GM21576 (cell line): ENCODE measurements at regions not wholly inside any gene's neighbourhood (a gene's known extent, or its start where the extent isn't known, plus 50 kb on each side); places are given as distances from the start of the nearest gene placed in this dataset.

ENCODE experiments used
- ATAC-seq: cut with Tn5 transposase; IDR thresholded peaks from one replicate; pipeline ENCODE4 v1.9.1; 2021; ENCODE audit warnings: mild to moderate bottlenecking, moderate library complexity; ENCODE audit not compliant: unreplicated experiment

DNA sequence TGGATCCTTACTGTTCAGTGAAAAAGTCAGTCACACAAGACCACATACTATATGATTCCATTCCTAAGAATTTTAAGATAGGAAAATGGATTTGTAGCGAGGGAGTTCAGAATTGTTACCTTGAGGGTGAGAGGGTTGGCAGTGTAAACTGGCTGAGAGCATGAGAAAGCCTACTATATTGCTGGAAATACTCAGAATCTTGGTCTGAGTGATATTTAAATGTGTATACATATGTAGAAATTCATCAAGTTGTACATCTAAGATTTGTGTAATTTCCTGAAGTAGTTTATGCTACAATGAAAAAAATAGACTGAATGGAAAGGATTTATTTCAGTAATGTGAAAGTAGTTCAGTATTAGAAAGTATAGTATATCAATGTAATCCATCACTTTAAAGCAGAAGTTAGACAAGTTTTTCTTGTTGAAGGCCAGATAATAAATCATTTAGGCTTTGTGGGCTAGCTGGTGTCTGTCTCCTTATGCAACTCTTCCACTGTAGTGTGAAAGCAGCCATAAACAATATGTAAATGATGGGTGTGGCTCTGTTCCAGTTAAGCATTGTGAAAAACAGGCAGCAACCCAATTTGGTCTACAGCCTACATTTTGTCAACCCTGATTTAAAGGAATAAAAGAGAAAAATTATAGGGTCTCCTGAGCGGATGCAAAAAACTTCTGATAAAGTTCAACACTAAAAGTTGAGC is 127.2 kb upstream of the THY1 start:
- ATAC-seq, result no peak

DNA sequence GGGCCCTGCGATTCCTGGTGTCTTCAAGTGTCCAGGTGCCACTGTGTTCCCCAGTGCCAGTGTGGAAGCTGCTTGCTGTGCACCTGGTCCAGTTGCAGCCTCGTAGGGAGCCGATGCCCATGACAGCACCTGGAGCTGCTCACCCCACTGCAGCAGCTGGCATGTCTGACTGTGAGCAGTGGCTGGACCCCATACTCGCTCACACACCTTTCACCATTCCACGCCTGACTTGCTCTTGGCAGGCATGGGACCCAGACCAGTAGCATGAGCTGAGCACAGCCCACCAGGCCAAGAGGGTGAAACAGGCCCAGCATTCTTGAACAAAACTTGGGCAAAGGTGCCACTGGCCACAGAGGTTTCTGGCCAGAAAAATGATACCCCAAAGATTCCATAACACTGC is 124.5 kb upstream of the THY1 start:
- no peak for ATAC-seq

DNA sequence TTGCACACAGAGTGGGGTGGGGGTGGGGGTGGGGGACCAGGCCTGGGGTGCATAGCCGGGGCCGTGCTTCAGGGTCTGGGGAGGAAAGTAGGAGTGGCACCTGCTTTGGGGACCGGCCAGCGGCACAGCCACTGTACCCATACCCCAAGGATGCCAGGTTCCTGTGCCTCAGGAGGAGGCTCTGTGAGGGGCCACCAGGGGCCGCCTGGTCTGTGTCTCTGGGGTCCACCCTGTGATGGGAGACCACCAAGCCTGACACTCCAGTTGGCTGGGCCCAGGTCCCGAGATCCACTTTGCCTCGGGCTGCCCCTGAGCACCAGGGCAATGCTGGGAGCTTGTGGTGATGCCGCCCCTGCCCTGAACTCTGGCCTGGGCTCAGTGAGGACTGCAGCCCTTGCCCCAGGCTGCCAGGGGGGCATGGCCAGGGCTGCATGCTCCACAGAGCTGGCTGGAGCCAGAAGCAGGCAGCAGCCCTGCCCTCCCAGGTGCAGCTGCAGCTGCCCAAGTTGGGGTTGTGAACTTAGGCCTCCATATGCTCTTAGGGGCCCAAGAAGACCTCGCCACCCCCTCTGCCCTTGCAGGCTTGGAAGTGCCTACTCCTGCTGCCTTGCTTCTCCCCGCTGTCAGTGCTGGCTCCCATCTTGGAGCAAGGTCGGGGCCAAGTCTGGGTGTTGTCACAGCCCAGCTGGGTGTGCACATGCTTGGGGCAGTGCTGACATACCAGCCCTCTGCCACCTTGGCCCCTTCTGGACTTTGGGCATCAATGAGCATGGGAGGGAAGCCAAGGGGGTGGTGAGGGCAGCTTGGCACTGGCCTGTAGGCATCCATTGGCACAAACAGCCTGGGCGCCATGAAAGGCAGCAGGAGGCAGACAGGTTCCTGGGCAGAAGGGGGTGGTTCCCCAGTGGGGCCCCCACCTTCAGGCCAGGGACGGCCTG is 123.3 kb upstream of the THY1 start:
- no peak for ATAC-seq

DNA sequence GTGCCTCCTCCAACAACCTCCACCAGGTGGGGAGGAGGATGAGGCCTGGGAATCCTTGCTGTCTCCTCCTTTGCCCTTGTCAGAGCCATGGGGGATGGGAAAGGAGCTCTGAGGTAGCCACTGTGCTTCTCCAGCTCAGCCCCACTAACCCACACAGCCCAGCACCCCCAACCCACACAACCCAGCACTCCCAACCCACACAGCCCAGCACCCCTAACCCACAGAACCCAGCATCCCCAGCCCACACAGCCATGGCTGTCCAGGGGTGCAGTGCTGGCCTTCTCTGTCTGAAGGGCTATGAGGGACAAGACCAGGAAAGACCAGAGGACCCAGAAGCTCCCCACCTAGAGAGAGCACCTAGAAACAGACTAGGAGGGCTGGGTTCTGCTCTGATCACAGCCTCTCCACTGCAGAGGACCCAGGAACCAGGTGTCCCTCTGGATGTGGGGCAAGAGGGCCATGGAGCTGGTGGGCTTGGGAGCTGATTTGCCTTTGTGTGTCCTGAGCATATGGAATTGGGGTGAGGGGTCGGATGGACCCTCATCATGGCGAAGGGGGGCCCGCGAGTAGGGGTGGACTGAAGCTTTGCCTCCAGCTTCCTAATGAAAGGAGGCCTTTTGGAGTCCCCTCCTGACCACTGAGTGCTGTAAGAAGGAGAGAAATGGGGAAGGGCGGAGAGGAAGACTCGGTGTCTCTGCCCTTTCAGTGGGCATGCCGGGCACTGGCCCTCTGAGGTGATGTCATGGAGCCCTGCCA is 117.6 kb upstream of the THY1 start:
- no peak for ATAC-seq

DNA sequence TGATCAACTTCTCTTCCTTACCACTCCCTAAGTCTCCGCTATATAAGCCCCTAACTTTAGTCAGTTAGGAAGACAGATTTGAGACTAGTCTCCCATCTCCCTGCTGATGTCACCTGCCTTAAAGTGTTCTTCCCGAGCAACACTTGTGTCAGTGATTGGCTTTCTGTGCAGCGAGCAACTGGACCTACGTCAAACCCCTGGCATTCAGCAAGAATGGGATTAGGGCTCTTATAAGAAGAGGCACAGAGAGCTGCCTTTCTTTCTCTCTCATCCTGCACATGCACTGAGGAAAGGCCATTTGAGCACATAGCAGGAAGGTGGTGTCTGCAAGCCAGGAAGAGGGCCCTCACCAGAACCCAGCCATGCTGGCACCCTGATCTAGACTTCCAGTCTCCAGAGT is 116.6 kb upstream of the THY1 start:
- ATAC-seq, result no peak

DNA sequence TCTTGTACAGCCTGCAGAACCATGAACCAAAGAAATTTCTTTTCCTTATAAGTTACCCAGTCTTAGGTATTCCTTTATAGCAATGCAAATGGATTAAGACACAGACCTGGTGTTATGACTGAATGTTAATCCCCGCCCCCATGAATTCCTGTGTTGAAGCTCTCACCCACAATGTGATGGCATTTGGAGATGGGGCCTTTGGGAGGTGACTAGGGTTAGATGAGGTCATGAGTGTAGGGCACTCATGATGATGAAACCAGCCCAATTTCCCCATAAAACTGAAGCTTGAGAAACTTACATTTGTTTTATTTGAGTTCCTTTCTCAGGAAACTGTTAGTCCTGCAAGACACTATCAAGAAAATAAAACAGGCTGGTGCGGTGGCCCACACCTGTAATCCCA is 115.8 kb upstream of the THY1 start:
- ATAC-seq, result no peak

- ATAC-seq, result no peak
Measured at GRCh38 chr11:119537306-119538253, 114.6 kb upstream of the THY1 start.

- no peak for ATAC-seq
Measured at GRCh38 chr11:119536801-119537200, 113.8 kb upstream of the THY1 start.

DNA sequence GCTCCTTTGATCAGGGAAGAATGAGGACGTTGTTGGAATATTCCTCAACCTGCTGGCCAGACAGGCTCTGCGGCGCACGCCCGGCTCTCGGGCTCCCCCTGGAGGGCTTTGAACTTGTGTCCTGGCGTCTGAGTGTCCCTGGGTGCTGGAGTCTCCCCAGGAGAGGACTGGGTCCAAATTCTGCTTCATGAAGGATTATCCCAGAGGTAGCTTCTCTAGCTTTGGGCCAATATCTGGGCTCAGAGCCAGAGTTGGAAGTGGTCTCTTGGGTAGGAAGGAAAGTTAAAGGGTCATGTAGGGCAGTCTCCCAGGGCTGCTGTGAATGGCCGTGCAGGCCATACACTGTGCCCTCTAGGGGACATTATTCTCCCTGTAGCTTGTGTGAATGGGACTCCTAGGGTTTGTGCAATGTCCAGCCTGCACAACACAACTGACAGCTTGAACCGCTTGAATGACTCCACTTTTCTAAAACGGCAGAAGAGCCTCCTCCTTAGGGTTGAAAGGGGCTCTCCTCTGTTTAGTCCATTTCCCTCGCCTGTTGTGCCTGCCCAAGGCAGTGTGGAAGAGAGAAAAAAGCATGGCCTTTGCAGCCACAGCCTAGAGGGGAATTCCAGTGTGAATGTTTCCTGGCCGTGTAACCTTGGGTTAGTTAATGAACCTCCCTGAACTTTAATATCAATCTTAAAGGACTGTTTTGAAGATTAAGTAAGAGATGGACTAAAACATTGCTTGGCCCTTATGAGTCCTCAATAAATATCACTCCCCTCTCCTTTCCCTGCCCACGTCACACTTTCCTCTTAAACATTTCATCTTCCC is 111.2 kb upstream of the THY1 start:
- peak; percentile 47 for ATAC-seq

GRCh38 chr11:119533462-119533861 is 110.5 kb upstream of the THY1 start:
- ATAC-seq, result no peak

DNA sequence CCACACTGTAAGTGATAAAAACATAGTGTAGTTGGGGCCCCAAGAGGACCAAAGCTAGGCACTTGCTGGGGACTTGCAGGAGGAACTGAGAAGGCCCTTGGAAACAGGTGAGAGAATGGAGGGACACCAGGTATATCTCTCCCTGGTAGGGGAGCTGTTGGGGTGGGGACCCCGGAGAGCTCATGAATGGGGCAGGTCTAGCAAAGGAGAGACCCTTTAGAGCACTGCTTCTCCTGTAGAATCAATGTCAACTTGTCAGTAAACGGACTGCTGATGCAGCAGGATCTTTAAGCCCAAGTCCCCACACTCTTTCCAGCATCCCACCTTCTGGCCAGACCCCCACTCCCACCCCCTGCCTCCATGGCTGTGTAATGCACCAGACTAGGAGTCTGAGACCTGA is 109.6 kb upstream of the THY1 start:
- no peak for ATAC-seq

- ATAC-seq, result no peak
Measured at GRCh38 chr11:119531623-119532022, 108.7 kb upstream of the THY1 start.

DNA sequence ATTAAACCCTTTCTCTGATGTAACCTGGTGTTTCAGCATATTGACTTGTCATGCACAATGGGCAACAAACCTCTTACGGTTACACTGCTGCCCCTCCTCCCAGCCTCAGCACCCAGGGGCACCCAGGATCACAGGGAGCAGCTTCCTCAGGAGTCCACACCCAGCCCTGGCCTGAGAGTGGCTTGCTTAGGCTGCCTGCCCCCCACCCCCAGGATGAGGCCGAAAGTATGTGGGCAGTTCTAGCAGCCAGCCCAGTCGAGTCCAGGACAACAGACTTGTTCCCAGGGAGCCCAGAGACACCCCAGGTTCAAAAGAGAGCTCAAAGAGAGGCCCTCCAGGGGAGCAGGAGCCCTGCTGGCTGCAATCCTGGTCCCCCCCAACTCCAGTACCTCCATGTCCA is 108.1 kb upstream of the THY1 start:
- ATAC-seq, result no peak

- no peak for ATAC-seq
Measured at GRCh38 chr11:119530509-119530908, 107.5 kb upstream of the THY1 start.

- ATAC-seq, result no peak
Measured at GRCh38 chr11:119529936-119530335, 107.0 kb upstream of the THY1 start.

- no peak for ATAC-seq
Measured at GRCh38 chr11:119529063-119529845, 106.3 kb upstream of the THY1 start.

GRCh38 chr11:119525867-119526196 is 102.9 kb upstream of the THY1 start:
- ATAC-seq, result no peak

DNA sequence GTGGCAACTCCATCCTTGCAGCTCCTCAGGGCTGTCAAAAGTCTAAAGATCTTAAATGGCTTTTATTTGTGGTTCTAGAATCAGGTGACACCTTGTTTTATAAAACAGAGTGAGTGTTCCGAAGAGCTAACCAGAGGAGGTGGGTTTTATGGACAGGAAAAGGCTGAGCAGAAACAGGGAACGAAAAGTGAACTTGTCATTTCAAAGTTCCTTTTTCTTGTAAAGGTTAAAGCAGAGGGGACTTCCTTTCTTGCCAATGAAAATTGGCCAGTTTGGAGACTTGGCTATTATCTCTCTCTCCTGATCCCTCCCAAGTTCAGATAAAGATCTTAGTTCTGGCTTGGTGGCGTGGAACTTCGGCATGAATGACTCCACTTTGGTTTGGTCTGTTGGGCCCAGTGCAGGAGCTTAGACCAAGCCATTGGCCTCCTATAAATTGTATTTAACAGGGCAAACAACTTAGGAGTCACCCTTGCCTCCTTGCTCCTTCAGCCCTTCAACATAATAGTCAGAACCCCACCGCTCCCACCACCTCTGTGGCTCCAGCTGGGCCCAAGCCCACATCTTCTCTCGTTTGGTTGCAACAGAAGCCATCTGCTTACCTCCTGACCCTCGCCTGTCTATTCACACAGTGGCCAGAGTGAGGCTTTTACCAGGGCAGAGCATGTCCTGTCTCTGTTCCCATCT is 102.4 kb upstream of the THY1 start:
- no peak for ATAC-seq
